K562 (cell line): ENCODE measurements at regions not wholly inside any gene's neighbourhood (a gene's known extent, or its start where the extent isn't known, plus 50 kb on each side); places are given as distances from the start of the nearest gene placed in this dataset.

ENCODE experiments used
- ATAC-seq: fragments of 200-7000 bp; cut with Tn5 transposase; 3 replicates; pipeline ENCODE4 v1.9.1; 2020; ENCODE audit warnings: moderate library complexity
- BruUV-seq: library from RNA; stranded (reverse); fragments of 400-500 nt; replicated peaks from 2 replicates; lab custom pipeline; 2021; lab: Mats Ljungman, UMichigan
- CTCF ChIA-PET: fragments of 300-600 bp; formaldehyde crosslinking; extraction: SDS; loops from one replicate; lab custom pipeline; 2021; ENCODE audit warnings: low intra/inter-chr PET ratio; lab: Yijun Ruan, JAX
- POLR2A ChIA-PET: fragments of 300-600, 350-650 bp; sonication (Branson Sonifier 250); formaldehyde crosslinking; extraction: SDS; loops from one replicate; lab custom pipeline; 2021; ENCODE audit warnings: antibody characterized with exemption, inconsistent platforms; lab: Yijun Ruan, JAX
- DNase-seq, 4 experiments: peaks; one replicate each; pipeline versions ENCODE4 v3.0.0 to v3.0.0-alpha.2; 2011 to 2018; ENCODE audit warnings: low spot score in 3 of 4, mixed read lengths in 3 of 4; ENCODE audit errors: extremely low read depth in 1 of 4
- FAIRE-seq: peaks from 2 replicates; lab custom pipeline; 2011; peaks lifted over from hg19 to GRCh38; lab: Jason Lieb, UNC
- H2AFZ ChIP-seq: 2 replicates; pipeline ENCODE4 v1.6.0; 2011; ENCODE audit warnings: low read depth, low read length, control low read depth, inconsistent platforms
- H3K27ac ChIP-seq: fragments of 200-600 bp; 3 replicates; pipeline ENCODE4 v1.8.0; 2011; ENCODE audit warnings: low read depth, mild to moderate bottlenecking, control low read depth, inconsistent platforms, low read length, moderate library complexity, mixed read lengths; ENCODE audit errors: extremely low read depth
- H3K27me3 ChIP-seq, 2 experiments: fragments of 300-600 bp in 1 of 2; 2 replicates in 1 of 2; 3 replicates in 1 of 2; pipeline versions ENCODE4 v1.6.0 to v1.8.0; 2011; ENCODE audit warnings: inconsistent platforms in 2 of 2, low read length in 2 of 2, mild to moderate bottlenecking in 1 of 2, mixed read lengths in 1 of 2, moderate library complexity in 1 of 2; ENCODE audit not compliant: control insufficient read depth in 2 of 2, insufficient read depth in 2 of 2
- H3K36me3 ChIP-seq: fragments of 300-600 bp; 3 replicates; pipeline ENCODE4 v1.8.0; 2011; ENCODE audit warnings: mild to moderate bottlenecking, low read length, inconsistent platforms; ENCODE audit not compliant: control insufficient read depth, insufficient read depth
- H3K4me1 ChIP-seq, 2 experiments: fragments of 200-600 bp in 1 of 2; replicated peaks in 1 of 2; 2 replicates in 1 of 2; 3 replicates in 1 of 2; pipeline versions ENCODE4 v1.5.1 to v1.8.0; 2011; ENCODE audit warnings: inconsistent platforms in 2 of 2, low read length in 2 of 2, mild to moderate bottlenecking in 1 of 2, mixed read lengths in 1 of 2, moderate library complexity in 1 of 2; ENCODE audit not compliant: control insufficient read depth in 2 of 2, insufficient read depth in 2 of 2
- H3K4me2 ChIP-seq: 2 replicates; pipeline ENCODE4 v1.6.1; 2011; ENCODE audit warnings: low read length, control low read depth, inconsistent platforms, mixed read lengths; ENCODE audit not compliant: insufficient read depth
- H3K4me3 ChIP-seq: fragments of 200-600 bp; sonication (generic), shearing (Covaris generic); 2 replicates; pipeline ENCODE4 v1.5.1; 2016; ENCODE audit warnings: control low read depth, inconsistent platforms
- H3K79me2 ChIP-seq: fragments of 200-600 bp; 3 replicates; pipeline ENCODE4 v1.8.0; 2011; ENCODE audit warnings: low read length, inconsistent platforms; ENCODE audit not compliant: control insufficient read depth, insufficient read depth
- H3K9ac ChIP-seq, 2 experiments: 2 replicates each; pipeline versions ENCODE4 v1.6.0 to v1.6.1; 2011; ENCODE audit warnings: low read depth in 2 of 2, low read length in 2 of 2, control low read depth in 1 of 2, inconsistent platforms in 1 of 2, mild to moderate bottlenecking in 1 of 2, mixed read lengths in 1 of 2; ENCODE audit not compliant: insufficient read depth in 1 of 2
- H3K9me1 ChIP-seq: one replicate; pipeline ENCODE4 v1.6.0; 2011; ENCODE audit warnings: inconsistent platforms, mild to moderate bottlenecking, low read length, moderate library complexity; ENCODE audit not compliant: control insufficient read depth, insufficient read depth
- H3K9me3 ChIP-seq: replicated peaks from 2 replicates; pipeline ENCODE4 v1.5.1; 2011; ENCODE audit warnings: low read depth, low read length, inconsistent platforms; ENCODE audit not compliant: control insufficient read depth, insufficient read depth
- H4K20me1 ChIP-seq: replicated peaks from 2 replicates; pipeline ENCODE4 v1.6.1; 2011; ENCODE audit warnings: low read length, inconsistent platforms, mixed read lengths; ENCODE audit not compliant: control insufficient read depth, insufficient read depth
- ELF1 ChIP-seq: fragments of 200-800 bp; sonication (Bioruptor generic); IDR thresholded peaks from 2 replicates; pipeline ENCODE4 v1.6.1; 2016; ENCODE audit warnings: missing genetic modification characterization, missing compliant biosample characterization
- GTF2F1 ChIP-seq: IDR thresholded peaks from 2 replicates; pipeline ENCODE4 v1.6.1; 2011; ENCODE audit warnings: low read depth, low read length, improper control_type of control experiment
- IRF2 ChIP-seq: sonication (generic); formaldehyde crosslinking; IDR thresholded peaks from 2 replicates; pipeline ENCODE4 v1.8.1; 2022; ENCODE audit warnings: mild to moderate bottlenecking, missing genetic modification reagents
- MYNN ChIP-seq, 2 experiments: sonication (generic); formaldehyde crosslinking in 1 of 2; IDR thresholded peaks; 2 replicates each; pipeline versions ENCODE4 v1.5.0 to v1.6.1; 2016 to 2020; ENCODE audit warnings: antibody characterized with exemption in 1 of 2, missing genetic modification reagents in 1 of 2
- SMC3 ChIP-seq: conservative IDR thresholded peaks from 2 replicates; pipeline ENCODE4 v1.6.1; 2011; ENCODE audit warnings: low read depth, low read length, improper control_type of control experiment; ENCODE audit not compliant: insufficient read depth
- SRF ChIP-seq, 2 experiments: fragments of 250-450, 450-650 bp in 1 of 2; sonication (Bioruptor Pico) in 1 of 2; sonication (generic) in 1 of 2; formaldehyde crosslinking; IDR thresholded peaks; 2 replicates each; pipeline versions ENCODE4 v1.5.0 to v1.5.1; 2020 to 2022; ENCODE audit warnings: mild to moderate bottlenecking in 1 of 2, missing genetic modification reagents in 1 of 2
- SRSF9 ChIP-seq: fragments of 200-400 bp; formaldehyde crosslinking; IDR thresholded peaks from 2 replicates; pipeline ENCODE4 v1.6.1; 2017; ENCODE audit warnings: low read depth, low read length, borderline replicate concordance
- TCF7L2 ChIP-seq: fragments of 150-350 bp; IDR thresholded peaks from 2 replicates; pipeline ENCODE4 v1.6.1; 2016; ENCODE audit warnings: low read depth, mild to moderate bottlenecking, low read length, moderate library complexity
- WGBS: fragments of 100-300 bp; shearing (Covaris generic); methylation state at CpG from one replicate; pipeline ENCODE4 v1.1.6; 2016; ENCODE audit warnings: low coverage, mixed read lengths; ENCODE audit not compliant: insufficient coverage; ENCODE audit errors: missing lambda C conversion rate; 5-methylcytosine and 5-hydroxymethylcytosine counted together
- in situ Hi-C: fragments of 300-500 bp; cut with MboI; formaldehyde crosslinking; loops from 4 replicates; pipeline ENCODE4 v1.15.0; 2018; ENCODE audit warnings: inconsistent platforms, mixed read lengths
- intact Hi-C: fragments of 100-400 bp; cut with micrococcal nuclease; formaldehyde crosslinking; loops from 2 replicates; pipeline ENCODE4 v1.14.2; 2022
- TF ChIP-seq, protein P1 (sequence below): sonication (generic); IDR thresholded peaks from 2 replicates; pipeline ENCODE4 v1.6.1; 2016

GRCh38 chr9:84504360-84504759 is 163.8 kb upstream of the SLC28A3 start:
- POLR2A ChIA-PET = no interaction called here
- BruUV-seq = no TSS peak
- H3K36me3 ChIP-seq = no peaks in the 10 kb centered on the region
- ATAC-seq (no peak), FAIRE-seq (no peak), DNase-seq (no peak)
- TF ChIP-seq, protein P1, sequence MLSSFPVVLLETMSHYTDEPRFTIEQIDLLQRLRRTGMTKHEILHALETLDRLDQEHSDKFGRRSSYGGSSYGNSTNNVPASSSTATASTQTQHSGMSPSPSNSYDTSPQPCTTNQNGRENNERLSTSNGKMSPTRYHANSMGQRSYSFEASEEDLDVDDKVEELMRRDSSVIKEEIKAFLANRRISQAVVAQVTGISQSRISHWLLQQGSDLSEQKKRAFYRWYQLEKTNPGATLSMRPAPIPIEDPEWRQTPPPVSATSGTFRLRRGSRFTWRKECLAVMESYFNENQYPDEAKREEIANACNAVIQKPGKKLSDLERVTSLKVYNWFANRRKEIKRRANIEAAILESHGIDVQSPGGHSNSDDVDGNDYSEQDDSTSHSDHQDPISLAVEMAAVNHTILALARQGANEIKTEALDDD = no peak
- TF ChIP-seq MYNN (IDR thresholded peaks at IDR 0.05) (no peak), MYNN (CRISPR knock-in tag; IDR thresholded peaks at IDR 0.05) (no peak), IRF2 (no peak), SRSF9 (no peak), ELF1 (tag) (no peak), SRF (CRISPR knock-in tag; IDR thresholded peaks at IDR 0.05) (no peak), GTF2F1 (no peak), SMC3 (no peak), TCF7L2 (no peak)
- H3K9me3 ChIP-seq = no peaks in the 10 kb centered on the region
- no peaks in the 10 kb centered on the region for H3K4me1 ChIP-seq
- H3K9ac ChIP-seq = no peak overlapping the region
- CTCF ChIA-PET = no interaction called here
- no peak overlapping the region for H3K4me2 ChIP-seq
- no peaks in the 10 kb centered on the region for H3K79me2 ChIP-seq
- 0% methylated on average over 2 of the region's 2 CpGs for WGBS
- H3K27me3 ChIP-seq = no peaks in the 10 kb centered on the region
- no peak overlapping the region for H3K27ac ChIP-seq
- no peaks in the 10 kb centered on the region for H4K20me1 ChIP-seq
- no peaks in the 10 kb centered on the region for H3K9me1 ChIP-seq
- in situ Hi-C loops (no loop called here), intact Hi-C loops (no loop called here)
- H3K4me3 ChIP-seq = no peak overlapping the region
- no peak overlapping the region for H2AFZ ChIP-seq
